GM19467 (cell line): ENCODE measurements at regions not wholly inside any gene's neighbourhood (a gene's known extent, or its start where the extent isn't known, plus 50 kb on each side); places are given as distances from the start of the nearest gene placed in this dataset.
A peak's percentile ranks its signal among the peaks of the same experiment; 100 is the strongest.
"Not testable (repeated sequence)": the region's sequence is repeated elsewhere in the genome, so short reads cannot be mapped to it uniquely, and the experiment has no call there.

Experiments
- ATAC-seq: cut with Tn5 transposase; IDR thresholded peaks from one replicate; pipeline ENCODE4 v1.9.1; 2021; ENCODE audit warnings: mild to moderate bottlenecking, moderate library complexity; ENCODE audit not compliant: unreplicated experiment

DNA sequence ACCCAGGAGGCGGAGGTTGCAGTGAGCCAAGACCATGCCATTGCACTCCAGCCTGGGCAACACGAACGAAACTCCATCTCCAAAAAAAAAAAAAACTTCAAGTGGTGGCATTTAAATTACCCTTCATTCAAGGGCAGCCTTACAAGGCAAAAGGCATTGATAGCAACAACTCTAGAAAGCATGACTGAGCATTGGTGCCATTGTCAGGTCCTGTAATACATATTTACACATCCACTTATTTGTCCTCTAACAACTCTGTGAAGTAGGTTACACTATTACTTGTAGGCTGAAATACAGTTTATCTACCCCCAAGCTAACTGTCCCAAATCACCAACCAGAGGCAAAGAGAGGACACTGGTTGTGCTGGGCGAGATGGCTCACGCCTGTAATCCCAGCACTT is 52.7 kb upstream of the LARP1 start:
- no peak for ATAC-seq

GRCh38 chr5:154701725-154702124 is 53.5 kb upstream of the LARP1 start:
- ATAC-seq, result not testable (repeated sequence)

DNA sequence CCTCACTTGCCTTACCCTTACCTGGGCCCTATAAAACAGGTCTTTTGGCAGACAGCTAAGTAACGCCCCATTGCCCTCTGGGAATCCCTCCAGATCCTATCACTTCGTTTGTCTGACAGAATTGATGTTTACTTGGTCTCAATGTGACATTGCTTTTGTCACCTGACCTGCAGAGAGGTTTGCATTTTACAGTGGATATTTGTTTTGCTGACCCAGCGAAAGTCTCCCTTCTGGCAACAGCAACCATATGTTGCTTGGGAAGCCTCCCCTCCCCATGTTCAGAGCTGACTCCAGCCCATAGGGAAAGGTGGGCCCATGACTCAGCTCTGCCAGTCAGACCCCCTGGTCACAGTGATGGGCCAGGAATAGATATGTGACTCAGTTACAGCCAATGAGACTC is 54.0 kb upstream of the LARP1 start:
- no peak for ATAC-seq

- ATAC-seq, result not testable (repeated sequence)
Measured at GRCh38 chr5:154700289-154700928, 54.8 kb upstream of the LARP1 start.

DNA sequence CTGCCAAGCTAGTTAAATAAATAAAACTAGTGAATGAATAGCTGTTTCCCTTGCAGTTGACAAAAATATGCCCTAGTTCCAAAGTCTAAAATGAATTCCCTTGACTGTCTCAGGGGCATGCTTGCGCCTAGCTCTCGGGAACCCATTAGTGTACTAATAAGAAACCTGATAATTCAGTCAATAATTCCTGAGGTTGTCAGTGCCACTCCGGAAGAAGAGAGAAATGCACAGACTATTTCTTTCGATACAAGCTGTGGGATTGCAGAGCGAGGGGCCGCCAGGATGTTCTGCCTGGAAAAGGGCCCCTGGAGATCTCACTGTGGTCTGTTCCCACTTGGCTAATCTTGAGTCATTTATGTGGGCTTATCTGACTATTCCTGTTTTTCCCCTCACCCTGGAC is 56.4 kb upstream of the LARP1 start:
- no peak for ATAC-seq

DNA sequence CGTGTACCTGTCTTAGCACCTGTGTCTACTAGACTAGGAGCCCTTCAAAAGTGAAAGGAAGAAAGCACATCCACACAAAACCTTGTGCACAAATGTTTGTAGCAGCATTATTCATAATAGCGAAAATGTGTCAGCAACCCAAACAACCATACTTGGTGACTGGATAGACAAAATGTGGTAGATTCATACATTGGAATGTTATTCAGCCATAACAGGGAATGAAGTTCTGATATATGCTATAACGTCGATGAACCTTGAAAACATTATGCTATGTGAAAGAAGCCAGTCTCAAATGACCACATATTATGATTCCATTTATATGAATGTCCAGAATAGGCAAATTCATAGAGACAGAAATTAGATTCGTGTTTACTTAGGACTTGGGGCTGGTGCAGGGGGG is 57.8 kb upstream of the LARP1 start:
- ATAC-seq, result no peak

GRCh38 chr5:154696891-154697290 is 58.3 kb upstream of the LARP1 start:
- no peak for ATAC-seq

- no peak for ATAC-seq
Measured at GRCh38 chr5:154694159-154694558, 61.0 kb upstream of the LARP1 start.

DNA sequence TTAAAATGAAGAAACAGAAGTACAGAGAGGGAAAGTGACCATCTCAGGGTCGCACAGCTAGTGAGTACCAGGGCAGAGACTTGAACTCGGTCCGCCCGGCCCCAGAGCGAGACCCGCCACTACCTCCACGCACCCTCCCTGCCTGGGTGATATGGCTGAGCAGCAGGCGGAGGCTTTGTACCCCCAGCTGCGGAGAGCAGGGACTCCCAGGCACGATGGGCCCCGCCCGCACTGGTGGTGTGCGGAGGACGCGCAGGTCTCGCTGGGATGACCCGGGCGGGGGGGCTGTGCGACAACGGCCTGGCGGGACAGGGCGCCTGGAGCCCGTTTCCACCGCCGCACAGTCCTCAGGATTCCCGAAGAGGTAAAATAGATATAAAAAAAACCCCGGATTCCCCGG is 64.7 kb upstream of the LARP1 start:
- ATAC-seq, result no peak

DNA sequence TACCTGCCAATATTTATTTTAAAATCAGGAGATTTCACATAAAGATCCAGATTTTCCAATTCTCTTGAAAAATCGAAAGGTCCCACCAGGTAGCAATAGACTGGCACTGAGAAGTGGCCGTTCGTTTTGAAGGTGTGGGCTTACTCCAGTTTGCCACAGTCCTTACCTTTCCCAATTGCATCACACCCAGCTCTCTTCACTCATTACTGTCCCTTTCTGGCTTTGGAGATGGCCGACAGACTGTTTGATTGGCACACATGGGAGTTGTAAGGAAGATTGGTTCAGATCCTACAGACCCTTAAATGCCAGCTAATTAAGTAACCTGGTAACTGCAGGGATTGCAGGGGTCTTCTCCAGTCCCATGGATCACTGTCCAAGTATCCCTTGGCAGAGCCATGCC is 68.7 kb upstream of the LARP1 start:
- ATAC-seq, result no peak

- peak; percentile 61 for ATAC-seq
Measured at GRCh38 chr5:154683101-154683880, 71.9 kb upstream of the LARP1 start.

DNA sequence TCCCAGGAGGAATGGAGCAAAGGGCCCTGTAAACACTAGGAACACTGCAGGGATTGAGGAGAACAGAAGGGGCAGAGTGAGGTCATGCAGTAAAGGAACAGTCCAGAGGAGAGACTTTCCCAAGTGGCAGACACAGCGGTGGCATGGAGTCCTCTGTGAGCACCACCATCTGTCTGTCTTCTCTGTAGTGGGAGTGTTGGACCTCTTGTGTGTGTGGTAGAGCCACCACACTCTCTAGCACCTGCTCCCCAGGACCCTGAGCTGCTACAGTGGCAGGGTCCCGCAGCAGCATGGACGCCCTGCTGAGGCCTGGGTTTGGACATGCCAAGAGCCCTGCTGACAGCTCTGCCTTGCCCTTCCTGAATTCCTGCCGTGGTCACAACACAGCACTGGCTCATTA is 75.7 kb upstream of the LARP1 start:
- no peak for ATAC-seq

DNA sequence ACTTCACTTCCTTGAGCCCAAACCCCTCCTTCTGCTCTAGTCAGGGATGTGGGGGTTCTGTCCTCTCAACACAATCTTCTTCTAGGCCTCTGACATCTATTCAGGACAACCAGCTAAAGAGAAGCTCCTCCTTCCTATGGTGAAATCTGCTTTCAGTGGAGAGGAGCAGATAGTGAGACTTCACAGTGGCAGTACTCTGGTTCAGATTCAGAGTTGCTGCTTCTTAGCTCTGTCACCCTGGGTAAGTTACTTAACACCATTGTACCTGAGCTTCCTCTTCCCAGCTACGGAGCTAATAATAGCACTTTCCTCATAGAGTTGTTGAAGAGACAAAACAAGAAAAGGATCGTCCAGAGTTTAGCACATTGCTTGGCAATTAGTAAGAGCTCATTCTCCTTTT is 77.3 kb upstream of the LARP1 start:
- ATAC-seq, result no peak

DNA sequence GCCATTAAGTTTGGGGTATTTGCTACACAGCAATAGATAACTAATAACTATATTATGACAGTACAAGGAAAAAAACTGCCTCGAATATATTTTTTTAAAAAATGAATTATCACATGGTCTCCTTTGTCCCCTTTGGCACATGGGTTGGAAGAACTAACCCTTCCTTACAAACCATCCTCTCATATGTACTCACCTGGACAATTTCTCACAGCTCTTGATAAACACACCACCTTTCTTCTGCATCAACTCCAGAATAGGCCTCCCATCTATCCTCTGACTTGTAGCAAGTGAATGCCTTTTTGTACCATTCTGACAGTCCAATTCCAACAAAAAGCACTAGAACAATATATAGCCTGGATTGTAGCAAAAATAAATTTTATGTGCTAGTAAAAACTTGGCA is 78.7 kb upstream of the LARP1 start:
- ATAC-seq, result no peak

- ATAC-seq, result no peak
Measured at GRCh38 chr5:154674029-154674428, 81.1 kb upstream of the LARP1 start.

GRCh38 chr5:154673506-154673905 is 81.7 kb upstream of the LARP1 start:
- no peak for ATAC-seq

- not testable (repeated sequence) for ATAC-seq
Measured at GRCh38 chr5:154669913-154670312, 85.3 kb upstream of the LARP1 start.

- no peak for ATAC-seq
Measured at GRCh38 chr5:154669402-154669801, 85.8 kb upstream of the LARP1 start.

GRCh38 chr5:154664869-154665268 is 90.3 kb upstream of the LARP1 start:
- ATAC-seq, result no peak

DNA sequence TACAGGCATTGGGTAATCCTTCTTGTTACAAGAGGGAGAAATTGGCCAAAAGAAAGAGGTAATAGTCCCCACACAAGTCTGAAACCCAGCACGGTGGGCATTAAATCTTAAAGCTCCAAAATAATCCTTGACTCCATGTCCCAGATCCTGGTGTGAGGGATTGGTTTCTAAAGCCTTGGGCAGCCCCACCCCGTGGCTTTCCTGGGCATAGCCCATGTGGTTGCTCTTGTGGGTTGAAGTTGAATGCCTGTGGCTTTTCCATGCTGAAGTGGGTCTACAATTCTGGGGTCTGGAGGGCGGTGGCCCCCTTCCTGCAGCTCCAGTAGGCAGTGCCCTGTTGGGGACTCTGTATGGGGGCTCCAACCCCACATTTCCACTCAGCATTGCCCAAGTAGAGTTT is 91.8 kb upstream of the LARP1 start:
- no peak for ATAC-seq

DNA sequence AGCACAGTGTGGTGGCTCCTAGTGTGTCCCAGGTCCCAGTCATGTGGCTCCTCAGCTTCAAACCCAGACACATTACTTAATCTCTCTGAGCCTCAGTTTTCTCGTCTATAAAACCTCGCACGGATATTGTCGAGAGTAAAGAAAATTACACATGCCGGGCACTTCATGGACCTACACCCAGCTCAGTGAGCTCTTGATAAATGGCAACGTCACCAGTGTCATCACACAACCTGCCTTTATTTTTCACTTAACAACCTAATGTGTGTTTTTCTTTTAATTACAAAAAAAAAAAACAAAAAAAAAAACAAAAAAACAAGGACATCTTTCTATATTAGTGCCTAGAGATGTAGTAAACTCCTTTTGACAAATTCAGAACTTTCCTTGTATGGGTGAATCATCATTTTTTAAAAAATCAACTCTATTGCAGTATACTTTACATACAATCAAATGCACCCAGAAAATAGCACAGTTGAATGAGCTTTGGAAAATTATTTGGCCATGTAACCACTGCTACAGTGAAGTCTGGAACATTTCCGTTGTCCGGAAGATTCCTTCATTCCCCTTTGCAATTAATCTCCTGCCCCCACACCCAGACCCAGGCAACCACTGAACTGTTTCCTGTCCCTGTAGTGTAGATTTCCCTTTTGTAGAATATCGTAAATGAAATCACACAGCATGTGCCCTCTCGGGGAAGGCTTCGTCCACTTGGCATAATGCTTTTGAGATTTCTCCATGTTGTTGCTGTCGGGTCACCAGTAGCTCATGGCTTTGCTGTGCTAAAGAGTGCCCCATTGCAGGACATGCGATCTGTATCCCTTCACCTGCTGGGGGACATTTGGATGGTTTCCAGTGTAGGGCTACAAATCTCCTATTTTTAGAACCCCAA is 100.4 kb upstream of the LARP1 start:
- ATAC-seq, result no peak
